ENCODE measurements at regions not wholly inside any gene's neighbourhood (a gene's known extent, or its start where the extent isn't known, plus 50 kb on each side); places are given as distances from the start of the nearest gene placed in this dataset.
"Not testable (repeated sequence)": the region's sequence is repeated elsewhere in the genome, so short reads cannot be mapped to it uniquely, and the experiment has no call there.

GRCh38 chr5:153275695-153276094 is 214.8 kb upstream of the GRIA1 start:
- DNase-seq = no peak

DNA sequence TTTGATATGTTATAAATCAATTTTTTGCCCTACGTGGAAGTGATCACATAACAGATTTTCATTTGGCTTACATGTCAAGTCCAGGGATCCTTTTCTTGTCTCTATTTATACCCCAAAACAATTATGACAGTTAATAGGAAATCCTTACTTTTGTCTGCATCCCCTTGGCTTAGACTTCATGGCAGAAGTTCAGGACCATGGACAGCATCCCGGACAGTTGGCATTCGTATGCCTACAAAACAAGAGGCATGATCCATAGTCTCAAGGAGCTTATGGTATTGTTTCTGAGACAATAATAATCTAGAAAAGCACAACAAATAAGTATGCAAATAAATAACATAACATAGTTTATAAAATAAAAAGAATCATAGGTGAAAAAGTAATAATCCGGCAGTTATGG is 214.3 kb upstream of the GRIA1 start:
- DNase-seq = no peak

DNA sequence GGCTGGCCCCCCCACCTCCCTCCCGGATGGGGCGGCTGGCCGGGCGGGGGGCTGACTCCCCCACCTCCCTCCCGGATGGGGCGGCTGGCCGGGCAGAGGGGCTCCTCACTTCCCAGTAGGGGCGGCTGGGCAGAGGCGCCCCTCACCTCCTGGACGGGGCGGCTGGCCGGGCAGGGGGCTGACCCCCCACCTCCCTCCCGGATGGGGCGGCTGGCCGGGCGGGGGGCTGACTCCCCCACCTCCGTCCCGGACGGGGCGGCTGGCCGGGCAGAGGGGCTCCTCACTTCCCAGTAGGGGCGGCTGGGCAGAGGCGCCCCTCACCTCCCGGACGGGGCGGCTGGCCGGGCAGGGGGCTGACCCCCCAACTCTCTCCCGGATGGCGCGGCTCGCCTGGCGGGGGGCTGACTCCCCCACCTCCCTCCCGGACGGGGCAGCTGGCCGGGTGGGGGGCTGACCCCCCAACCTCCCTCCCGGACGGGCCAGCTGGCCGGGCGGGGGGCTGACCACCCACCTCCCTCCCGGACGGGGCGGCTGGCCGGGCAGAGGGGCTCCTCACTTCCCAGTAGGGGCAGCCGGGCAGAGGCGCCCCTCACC is 194.1 kb upstream of the GRIA1 start:
- DNase-seq = not testable (repeated sequence)

DNA sequence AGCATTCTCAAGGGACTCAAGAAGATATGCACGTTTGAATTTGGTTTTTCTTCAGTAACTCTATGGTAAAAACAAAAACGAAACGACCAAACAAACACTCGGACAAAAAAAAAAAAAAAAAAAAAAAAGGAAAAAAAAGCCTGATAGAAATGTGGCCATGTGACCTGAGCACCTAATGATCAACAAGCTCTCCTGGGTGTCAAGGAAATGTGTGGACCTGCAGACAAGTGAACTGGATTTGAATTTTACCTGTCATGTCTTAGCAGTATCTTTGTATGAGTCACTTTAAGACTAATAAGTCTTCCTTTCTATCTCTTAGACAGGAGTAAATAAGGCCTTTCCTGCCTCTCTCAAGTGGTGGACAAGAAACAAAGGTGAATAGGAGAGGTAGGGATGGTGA is 190.6 kb upstream of the GRIA1 start:
- DNase-seq = no peak

DNA sequence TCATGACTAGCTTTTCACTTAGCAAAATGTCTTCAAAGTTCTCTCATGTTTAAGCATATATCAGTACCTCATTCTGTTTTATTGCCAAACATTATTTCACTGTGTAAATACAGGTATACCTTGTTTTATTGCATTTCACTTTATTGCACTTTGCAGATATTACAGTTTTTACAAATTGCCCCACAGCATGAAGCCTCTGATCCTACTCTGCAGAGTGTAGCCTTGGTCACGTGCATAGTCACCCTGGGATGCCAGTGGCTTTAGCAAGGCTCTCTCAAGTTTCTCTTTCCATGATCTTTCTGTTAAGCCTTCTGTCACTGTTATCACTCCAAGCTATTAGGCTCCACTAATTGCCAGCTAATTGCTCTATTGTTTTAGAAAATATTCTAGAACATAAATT is 182.2 kb upstream of the GRIA1 start:
- DNase-seq = no peak

DNA sequence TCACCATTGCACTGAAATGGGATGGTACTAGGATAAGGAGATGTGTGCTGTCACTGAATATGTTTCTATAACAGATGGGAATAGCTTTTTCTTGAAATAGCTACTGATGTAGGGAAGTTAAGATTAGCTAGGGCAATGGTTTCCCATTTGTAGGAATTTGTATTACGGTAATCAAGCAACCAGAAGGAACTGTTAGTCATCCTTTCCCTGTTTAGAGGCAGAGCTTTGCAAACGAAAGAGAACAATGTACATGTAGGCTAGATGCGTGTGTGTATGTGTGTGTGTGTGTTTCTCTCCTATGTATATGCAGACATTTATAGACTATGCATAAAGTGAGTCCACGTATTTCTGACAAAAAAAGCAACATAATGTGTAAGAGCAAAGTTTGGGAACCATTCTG is 171.9 kb upstream of the GRIA1 start:
- DNase-seq = no peak

DNA sequence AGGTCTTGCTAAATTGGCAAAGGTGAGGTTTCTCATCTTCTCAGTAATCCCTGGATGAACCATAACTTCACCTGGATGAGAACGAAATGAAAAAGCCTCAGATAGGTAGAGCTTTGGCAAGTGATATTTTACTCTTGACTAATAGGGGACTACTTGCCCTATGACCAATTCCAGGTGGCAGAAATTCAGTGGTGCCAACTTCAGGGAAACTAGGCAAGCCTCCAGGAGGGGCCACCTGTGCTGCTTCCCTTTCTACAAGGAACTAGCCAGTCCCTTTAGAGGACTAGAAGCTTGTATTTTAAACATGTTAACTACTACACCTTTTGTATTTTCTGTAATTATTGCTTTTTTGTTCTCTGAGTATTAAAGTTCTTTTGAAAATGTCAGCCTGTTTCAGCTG is 169.0 kb upstream of the GRIA1 start:
- DNase-seq = no peak

- DNase-seq = no peak
Measured at GRCh38 chr5:153340139-153340538, 150.3 kb upstream of the GRIA1 start.

GRCh38 chr5:153340738-153341137 is 149.7 kb upstream of the GRIA1 start:
- DNase-seq = no peak

DNA sequence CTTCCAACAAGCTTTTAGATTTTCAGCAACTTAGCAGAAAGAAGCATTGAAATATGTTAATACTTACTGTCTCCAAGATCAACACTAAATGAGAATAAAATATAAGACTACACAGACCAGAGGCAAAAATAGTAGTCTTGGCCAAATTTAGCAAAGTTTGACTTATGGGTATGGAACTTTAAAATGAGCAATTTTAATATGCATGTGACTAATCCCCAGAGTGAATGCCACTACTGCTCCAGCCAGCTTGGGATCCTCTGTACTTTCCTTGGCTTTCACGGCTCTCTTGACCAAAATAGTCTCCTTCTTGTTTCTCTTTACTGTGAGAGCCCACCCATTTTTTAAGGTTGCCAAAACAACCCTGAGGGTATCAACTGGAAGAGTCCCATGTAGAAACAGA is 148.0 kb upstream of the GRIA1 start:
- DNase-seq = no peak

GRCh38 chr5:153347611-153348010 is 142.9 kb upstream of the GRIA1 start:
- DNase-seq = no peak

DNA sequence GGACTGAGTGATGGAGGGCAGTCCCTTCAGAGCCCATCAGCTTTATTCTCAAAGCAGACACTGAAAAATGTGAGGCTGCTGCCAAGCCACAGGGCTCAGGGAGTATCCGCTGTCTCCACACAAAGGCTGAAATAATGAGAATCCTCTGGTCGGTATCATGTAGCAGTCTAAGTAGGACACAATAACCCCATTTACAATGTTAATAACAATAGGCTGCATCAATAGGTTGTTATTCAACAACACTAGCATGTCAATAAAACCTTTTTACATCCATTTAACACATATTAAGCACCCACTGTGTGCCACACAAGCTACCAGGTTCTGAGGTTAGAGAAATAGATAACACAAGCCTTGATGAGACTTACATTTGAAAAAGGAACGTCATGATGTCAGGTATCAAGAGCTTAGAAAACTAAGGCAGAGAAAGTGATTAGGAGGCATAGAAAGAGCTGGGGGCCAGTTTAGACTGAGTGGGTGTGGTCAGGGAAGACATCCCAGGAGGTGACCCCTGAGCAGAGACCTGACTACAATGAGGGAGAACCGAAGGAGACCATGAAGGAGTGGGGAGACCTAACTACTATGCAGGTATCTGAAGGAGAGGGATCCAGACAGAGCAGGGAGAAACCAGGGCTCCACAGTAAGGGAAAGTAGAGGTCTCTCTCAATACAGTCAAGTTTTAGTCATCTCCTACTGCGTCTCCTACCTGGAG is 140.1 kb upstream of the GRIA1 start:
- no peak for DNase-seq

DNA sequence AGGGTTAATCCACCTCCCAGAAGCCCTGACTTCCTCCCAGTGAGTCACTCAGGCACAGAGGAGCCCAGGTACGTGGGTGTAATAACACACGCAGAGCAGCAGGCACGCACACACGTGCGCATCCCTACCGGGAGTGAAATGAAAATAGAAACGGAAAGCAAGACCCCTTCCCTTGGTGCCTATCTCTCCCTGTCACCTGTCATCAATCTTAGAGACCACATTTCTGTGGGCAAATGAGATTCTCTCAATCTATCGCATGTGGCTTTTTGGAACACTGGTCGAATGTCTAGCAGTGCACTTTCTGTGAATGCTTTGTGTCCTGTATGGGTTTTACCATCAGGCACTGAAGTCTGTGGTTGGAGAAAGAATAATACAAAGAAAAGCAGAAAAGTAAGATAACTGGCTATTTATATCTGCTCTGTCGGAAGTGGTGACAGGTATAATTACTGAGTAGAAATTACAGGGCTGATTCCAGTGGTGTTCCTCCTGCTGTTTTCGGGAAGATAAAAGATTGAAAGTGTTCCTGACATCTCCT is 137.7 kb upstream of the GRIA1 start:
- DNase-seq = no peak

GRCh38 chr5:153357493-153358112 is 132.9 kb upstream of the GRIA1 start:
- DNase-seq = no peak

DNA sequence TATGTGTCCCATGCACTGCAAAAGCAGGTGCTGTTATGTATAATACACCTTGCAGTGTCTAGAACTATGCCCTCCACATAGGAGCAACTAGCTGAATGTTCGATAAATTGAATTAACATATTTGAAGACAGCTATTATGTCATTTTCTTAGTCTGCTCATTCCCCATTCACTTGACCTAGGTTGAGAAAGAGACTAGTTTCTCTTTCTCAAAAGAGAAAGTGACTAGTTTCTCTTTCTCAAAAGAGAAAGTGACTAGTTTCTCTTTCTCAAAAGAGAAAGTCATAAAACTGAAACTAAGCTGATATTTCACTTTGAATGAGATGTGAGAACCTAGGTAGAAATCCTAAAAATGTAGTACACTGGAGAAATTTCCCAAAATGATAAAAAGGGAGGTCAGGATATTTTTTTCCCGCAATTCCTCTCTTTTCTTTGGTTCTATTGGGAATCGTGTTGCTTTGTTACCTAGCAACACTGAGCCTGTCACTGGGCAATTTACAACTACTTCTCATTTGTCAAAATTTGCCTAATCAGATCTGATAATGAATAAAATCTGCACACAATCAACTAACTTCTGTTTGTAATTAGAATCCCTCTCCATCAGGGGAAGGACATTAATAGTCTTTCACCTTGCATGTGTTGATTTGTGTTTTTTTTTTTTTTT is 132.0 kb upstream of the GRIA1 start:
- DNase-seq = no peak

GRCh38 chr5:153360860-153361259 is 129.6 kb upstream of the GRIA1 start:
- no peak for DNase-seq

GRCh38 chr5:153361735-153362409 is 128.6 kb upstream of the GRIA1 start:
- DNase-seq = no peak

GRCh38 chr5:153365547-153365946 is 124.9 kb upstream of the GRIA1 start:
- DNase-seq = no peak

DNA sequence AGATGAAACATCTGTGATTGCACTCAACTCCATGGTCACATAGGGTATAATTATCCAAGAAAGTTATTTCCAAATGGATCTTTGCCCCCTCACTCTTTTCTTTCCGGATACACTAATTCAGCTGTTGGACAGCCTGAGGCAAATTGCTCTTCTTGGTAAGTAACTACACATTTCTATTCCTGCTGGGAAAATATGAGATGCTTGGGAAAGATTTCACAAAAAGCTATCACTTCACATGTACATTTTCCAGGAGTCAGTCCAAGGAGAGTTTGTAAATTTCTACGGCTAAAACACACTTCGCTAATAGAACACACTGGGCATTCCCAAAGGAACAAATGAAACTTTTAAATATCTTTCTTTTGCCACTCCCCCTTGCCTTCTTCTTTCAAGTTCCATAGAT is 123.0 kb upstream of the GRIA1 start:
- no peak for DNase-seq

- DNase-seq = no peak
Measured at GRCh38 chr5:153372425-153373129, 117.9 kb upstream of the GRIA1 start.

- no peak for DNase-seq
Measured at GRCh38 chr5:153373130-153373498, 117.4 kb upstream of the GRIA1 start.

GRCh38 chr5:153381630-153382029 is 108.8 kb upstream of the GRIA1 start:
- not testable (repeated sequence) for DNase-seq

DNA sequence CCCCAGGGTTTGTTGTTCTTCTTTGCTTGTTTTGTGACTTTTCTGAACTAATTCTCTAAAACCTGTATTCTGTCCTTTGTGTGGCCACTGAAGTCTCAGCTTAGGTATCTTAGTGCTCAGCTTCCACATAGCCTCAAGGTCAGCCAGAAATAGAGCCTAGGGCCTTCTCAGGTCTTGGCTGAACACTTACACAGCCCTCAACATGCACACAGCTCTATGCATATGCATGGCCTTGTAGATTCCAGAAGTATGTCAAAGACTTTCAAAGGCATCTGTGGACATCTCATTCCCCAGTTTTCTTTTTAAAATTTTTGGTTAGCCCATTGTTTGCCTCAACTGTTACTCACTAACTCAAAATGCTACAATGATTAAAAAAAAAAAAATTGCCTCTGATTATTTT is 99.9 kb upstream of the GRIA1 start:
- no peak for DNase-seq
